Activated CD4-positive, alpha-beta T cell treated with anti-CD3 and anti-CD28 coated beads for 24 hours (primary cell): ENCODE measurements at regions not wholly inside any gene's neighbourhood (a gene's known extent, or its start where the extent isn't known, plus 50 kb on each side); places are given as distances from the start of the nearest gene placed in this dataset.
"Not testable (repeated sequence)": the region's sequence is repeated elsewhere in the genome, so short reads cannot be mapped to it uniquely, and the experiment has no call there.

Experiments used
- DNase-seq, 2 donors: peaks; one replicate each; pipeline ENCODE4 v3.0.0-alpha.2; 2020; ENCODE audit warnings: low read depth in 2 of 2

DNA sequence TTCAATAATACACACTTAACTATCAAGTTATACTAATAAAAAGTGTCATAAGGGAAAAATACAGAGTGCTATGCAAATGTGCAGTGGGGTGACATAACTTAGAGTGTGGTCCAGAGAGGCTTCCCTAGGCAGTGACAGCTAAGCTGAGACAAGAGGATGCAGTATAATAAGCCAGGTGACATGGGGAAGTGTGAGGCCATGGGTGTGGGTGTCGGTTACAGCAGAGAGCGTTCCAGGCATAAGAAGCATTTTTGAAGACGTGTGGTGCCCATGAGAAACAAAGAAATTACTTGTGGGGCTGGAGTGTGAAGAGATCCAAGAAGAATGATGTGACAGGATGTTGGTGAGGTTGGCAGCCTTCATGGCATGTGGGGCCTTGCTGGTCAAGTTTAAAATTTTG is 78.1 kb upstream of the PICALM start:
- DNase-seq, result no peak

- no peak for DNase-seq
Measured at GRCh38 chr11:86145439-86146156, 76.7 kb upstream of the PICALM start.

- DNase-seq, result no peak
Measured at GRCh38 chr11:86144846-86145245, 76.0 kb upstream of the PICALM start.

DNA sequence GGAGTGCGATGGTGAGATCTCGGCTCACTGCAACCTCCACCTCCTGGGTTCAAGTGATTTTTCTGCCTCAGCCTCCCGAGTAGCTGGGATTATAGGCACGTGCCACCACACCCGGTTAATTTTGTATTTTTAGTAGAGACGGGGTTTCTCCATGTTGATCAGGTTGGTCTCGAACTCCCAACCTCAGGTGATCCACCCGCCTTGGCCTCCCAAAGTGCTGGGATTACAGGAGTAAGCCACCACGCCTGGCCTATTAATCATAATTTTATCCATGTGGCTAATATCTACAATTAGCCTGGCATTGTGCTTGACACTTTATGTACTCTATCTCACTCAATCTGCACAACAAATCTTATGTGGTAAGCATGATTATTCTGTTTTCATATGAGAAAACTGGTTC is 75.2 kb upstream of the PICALM start:
- DNase-seq, result not testable (repeated sequence)

DNA sequence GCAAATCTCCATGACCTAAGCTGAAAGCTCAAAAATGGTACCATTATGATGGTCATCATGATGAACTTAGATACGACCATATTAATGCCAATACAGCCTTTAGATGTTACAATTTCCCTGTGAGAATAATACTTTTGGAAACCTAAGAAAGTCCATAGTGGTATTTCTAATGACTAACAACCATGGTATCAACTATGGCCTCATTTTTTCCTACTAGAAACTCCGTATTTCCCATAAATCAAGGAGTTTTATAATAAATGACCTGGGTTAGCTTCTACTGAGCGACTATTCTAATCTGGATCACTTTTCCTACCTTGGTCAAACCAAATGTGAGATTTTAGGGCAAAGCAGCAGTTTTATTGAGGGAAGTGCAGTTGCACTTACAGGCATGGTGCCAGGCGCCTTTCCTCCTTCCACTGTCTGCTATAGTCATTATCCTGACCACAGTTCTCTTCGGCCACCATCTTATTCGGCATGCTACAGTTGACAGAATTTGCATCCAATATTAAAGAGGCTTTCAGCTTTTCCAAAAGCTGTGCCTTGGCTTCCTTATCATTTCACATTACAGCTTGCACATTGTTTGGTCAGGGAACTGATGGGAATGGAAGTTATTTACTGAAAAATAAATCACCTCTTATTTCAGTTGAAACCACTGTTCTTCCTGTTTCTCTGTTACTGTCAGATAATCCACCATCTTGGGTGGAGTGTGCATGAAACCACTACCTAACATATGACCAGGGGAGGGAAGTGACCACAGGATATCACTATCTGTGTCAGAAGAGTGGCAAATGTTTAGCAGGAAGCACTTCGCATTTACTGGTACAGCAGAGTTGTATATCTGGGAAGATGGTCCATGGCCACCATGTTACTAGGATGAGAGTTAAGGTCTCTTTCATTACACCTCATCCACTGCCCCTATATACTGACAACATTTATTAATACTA is 74.5 kb upstream of the PICALM start:
- DNase-seq, result no peak

- no peak for DNase-seq
Measured at GRCh38 chr11:86142170-86142569, 73.3 kb upstream of the PICALM start.

DNA sequence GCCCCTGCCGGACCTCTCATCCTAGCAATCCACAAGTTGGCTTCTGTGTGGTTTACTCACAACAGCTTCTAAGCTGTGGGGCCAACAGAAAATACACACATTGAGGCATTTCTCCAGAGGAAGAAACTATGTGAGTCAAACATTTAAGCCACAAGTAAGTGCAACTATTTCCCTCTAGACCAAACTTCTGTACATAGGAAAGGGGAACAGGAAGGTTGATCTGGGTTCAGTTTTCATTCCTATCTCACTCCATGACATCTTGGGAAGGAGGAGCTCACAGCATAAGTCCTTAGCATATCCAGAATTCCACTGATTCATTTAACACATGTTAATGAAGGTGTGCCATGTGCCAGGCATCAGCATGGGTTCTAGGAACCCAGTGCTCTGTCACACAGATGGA is 72.8 kb upstream of the PICALM start:
- DNase-seq, result no peak

- no peak for DNase-seq
Measured at GRCh38 chr11:86140334-86140990, 71.6 kb upstream of the PICALM start.

- DNase-seq, result no peak
Measured at GRCh38 chr11:86138958-86139357, 70.1 kb upstream of the PICALM start.

GRCh38 chr11:86136538-86136937 is 67.7 kb upstream of the PICALM start:
- DNase-seq, result no peak

- no peak for DNase-seq
Measured at GRCh38 chr11:86135319-86135714, 66.4 kb upstream of the PICALM start.

GRCh38 chr11:86134580-86135318 is 65.9 kb upstream of the PICALM start:
- no peak for DNase-seq

- DNase-seq, result no peak
Measured at GRCh38 chr11:86132667-86133249, 63.9 kb upstream of the PICALM start.

GRCh38 chr11:86129740-86130540 is 61.1 kb upstream of the PICALM start:
- DNase-seq, result no peak

- no peak for DNase-seq
Measured at GRCh38 chr11:86128914-86129313, 60.0 kb upstream of the PICALM start.

GRCh38 chr11:86126862-86127261 is 58.0 kb upstream of the PICALM start:
- DNase-seq, result no peak

DNA sequence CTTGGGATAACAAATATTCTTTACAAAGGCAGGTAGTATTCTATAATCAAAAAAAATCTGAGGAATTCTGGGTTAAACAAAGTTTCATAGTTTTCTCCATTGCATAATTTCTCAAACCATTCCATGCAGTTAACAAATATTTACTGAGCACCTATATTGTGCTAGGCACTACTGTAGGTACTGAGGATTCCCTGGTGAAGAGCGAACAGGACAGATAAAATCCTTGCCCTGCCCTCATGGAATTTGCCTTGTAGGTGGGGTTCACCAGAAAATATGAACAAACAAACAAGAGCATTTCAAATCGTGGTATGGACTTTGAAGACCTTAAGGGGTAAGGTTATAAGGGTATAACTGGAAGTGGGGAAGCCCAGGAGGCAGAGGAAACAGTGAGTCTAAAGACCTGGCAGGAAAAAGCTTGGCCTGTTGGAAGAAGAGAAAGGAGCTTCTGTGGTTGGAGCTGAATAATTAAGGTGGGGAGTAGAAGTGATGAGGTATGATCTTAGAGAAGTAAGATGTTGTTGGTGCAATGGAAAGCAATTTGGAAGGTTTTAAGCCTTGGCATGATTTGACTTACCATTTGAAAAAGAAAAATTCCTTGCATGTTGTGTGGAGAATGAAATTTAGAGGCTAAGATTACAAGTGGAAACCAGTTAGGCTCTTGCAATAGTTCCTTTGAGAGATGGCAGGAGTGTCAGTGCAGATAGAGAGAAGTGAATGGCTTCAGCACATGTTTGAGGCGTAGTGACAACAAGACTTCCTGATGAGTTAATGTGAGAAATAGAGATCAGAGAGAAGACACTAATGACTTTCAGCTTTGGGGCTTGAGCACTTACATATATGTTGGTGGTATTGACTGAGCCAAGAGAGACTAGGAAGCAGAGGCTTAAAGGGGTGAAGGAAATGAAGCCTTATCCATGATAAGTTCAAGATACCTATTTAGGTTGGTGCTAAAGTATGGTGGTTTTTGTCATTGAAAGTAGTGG is 55.7 kb upstream of the PICALM start:
- no peak for DNase-seq

GRCh38 chr11:86122773-86123172 is 53.9 kb upstream of the PICALM start:
- DNase-seq, result no peak

DNA sequence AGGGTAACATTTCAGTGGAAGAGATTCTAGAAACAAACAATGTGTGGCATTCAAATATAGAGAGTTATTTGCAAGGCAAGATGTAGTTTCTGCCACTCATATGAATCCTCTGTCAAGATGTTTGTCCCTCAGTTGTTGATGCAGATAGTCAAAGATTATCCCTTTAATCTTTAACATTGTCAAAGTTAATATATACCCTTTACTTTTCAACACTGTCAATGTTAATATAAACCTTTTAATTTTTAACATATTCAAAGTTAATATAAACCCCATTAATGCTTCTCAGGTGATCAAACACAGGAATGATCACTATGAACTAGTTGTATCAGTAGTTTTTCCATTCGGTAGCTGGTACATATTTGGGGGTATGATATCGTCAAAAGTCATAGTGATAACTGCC is 51.9 kb upstream of the PICALM start:
- no peak for DNase-seq
